ENCODE measurements at regions not wholly inside any gene's neighbourhood (a gene's known extent, or its start where the extent isn't known, plus 50 kb on each side); places are given as distances from the start of the nearest gene placed in this dataset.

GRCh38 chr21:14754259-14754604 lies 208.1 kb upstream of the SAMSN1 start:
- FAIRE-seq (no peak), DNase-seq (ENCODE audit: insufficient read length, low spot score) (no peak)
- TF ChIP-seq PAX5 (IDR thresholded peaks at IDR 0.05; ENCODE audit: insufficient read depth, low read length, severe bottlenecking) (no peak), POLR2A (IDR thresholded peaks at IDR 0.05; ENCODE audit: low read depth, low read length) (no peak), POLR2AphosphoS5 (IDR thresholded peaks at IDR 0.05; ENCODE audit: low read depth, low read length) (no peak), SPI1 (IDR thresholded peaks at IDR 0.05; ENCODE audit: low read depth, low read length) (no peak), TAF1 (IDR thresholded peaks at IDR 0.05; ENCODE audit: low read depth, low read length) (no peak), POU2F2 (IDR thresholded peaks at IDR 0.05; ENCODE audit: low read depth, low read length) (no peak)

- no peak for FAIRE-seq
- no peak for DNase-seq (ENCODE audit: insufficient read length, low spot score)
- TF ChIP-seq POU2F2 (IDR thresholded peaks at IDR 0.05; ENCODE audit: low read depth, low read length): no peak
- no peak for TF ChIP-seq POLR2A (IDR thresholded peaks at IDR 0.05; ENCODE audit: low read depth, low read length)
- TF ChIP-seq TAF1 (IDR thresholded peaks at IDR 0.05; ENCODE audit: low read depth, low read length): no peak
- no peak for TF ChIP-seq PAX5 (IDR thresholded peaks at IDR 0.05; ENCODE audit: insufficient read depth, low read length, severe bottlenecking)
- no peak for TF ChIP-seq POLR2AphosphoS5 (IDR thresholded peaks at IDR 0.05; ENCODE audit: low read depth, low read length)
- no peak for TF ChIP-seq SPI1 (IDR thresholded peaks at IDR 0.05; ENCODE audit: low read depth, low read length)
Observed at GRCh38 chr21:14753466-14754258, 207.5 kb upstream of the SAMSN1 start.

DNA sequence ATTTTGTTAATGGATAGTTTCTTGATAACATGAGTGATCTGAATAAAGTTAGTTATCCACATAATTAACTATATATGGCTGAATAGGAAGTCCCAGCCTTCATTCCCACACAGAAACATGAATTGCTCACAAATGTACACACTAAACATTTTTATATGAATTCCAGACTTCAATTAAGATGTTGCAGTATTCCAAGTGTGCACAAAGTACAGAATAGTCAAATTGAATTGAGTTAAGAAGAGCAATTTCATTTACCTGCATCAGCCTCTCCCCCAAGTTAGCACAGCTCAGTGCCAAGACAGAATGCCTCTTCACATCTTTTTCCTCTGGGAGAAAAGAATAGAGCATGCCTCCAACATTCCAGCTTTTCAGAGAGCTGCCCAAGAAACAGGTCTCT lies 207.0 kb upstream of the SAMSN1 start:
- FAIRE-seq: no peak
- DNase-seq (ENCODE audit: insufficient read length, low spot score): no peak

DNA sequence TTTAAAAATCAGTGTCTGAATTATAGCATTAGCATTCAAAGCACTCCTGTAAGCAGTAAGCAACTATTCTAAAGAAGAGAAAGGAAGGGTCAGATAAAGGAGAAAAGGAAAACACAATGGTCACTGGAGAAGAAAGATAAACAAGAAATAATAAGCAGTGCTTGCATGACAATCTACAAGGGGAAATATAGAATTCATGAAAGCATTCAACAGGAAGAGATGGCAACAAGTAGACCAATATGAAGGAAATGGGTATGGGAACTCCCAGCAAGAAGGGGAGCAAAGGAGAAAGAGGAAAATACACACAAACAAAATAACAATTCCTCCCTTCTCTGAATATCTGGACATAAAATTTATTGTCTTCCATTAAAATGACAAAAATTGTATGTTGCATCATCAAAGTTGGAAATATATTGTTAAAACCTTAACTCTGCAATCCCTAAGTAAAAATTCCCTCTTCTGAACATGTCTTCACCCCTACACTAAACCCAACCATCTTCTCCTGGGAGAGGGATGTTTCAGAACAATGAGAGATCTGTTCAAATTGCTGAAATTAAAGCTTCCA lies 206.3 kb upstream of the SAMSN1 start:
- TF ChIP-seq SPI1 (IDR thresholded peaks at IDR 0.05; ENCODE audit: low read depth, low read length): no peak
- no peak for TF ChIP-seq POU2F2 (IDR thresholded peaks at IDR 0.05; ENCODE audit: low read depth, low read length)
- TF ChIP-seq POLR2A (IDR thresholded peaks at IDR 0.05; ENCODE audit: low read depth, low read length): no peak
- TF ChIP-seq TAF1 (IDR thresholded peaks at IDR 0.05; ENCODE audit: low read depth, low read length): no peak
- no peak for TF ChIP-seq POLR2AphosphoS5 (IDR thresholded peaks at IDR 0.05; ENCODE audit: low read depth, low read length)
- TF ChIP-seq PAX5 (IDR thresholded peaks at IDR 0.05; ENCODE audit: insufficient read depth, low read length, severe bottlenecking): no peak
- FAIRE-seq: no peak
- no peak for DNase-seq (ENCODE audit: insufficient read length, low spot score)

More for the DNA sequence above, 207.0 kb upstream of the SAMSN1 start:
- no peak for TF ChIP-seq POLR2A (IDR thresholded peaks at IDR 0.05; ENCODE audit: low read depth, low read length)
- no peak for TF ChIP-seq PAX5 (IDR thresholded peaks at IDR 0.05; ENCODE audit: insufficient read depth, low read length, severe bottlenecking)
- TF ChIP-seq TAF1 (IDR thresholded peaks at IDR 0.05; ENCODE audit: low read depth, low read length): no peak

DNA sequence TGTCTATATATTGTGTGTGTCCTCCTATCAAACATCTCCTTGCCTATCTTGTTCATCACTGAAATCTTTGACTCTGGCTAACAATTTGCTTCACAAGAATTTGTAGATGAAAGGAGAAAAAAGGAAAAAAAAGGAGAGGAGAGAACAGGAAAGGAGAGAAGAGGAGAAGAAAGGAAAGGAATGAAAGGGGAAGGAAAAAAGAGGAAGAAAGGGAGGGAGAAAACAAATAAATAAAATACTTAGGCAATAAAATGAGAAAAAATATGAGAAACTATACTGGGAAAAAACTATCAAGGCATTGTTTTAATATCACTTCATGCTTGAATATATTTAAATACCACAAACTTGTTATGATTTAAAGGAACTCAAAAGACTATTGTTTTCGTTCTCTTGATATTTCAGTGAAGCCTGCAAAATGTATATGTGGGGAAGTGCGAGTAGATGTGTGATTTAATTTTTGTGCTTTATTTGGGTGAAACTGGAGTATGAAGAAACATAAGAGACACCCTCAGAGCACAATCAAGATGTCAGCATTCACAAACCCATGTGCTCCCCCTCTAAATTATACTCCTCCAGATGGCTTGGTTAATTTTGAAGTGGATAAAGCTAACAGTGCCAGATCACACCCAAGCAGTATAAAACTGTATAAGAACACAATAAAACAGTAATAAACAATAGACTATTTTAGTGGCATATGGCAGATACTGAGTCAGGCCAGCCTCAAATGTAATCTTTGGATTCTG lies 205.7 kb upstream of the SAMSN1 start:
- FAIRE-seq (no peak), DNase-seq (ENCODE audit: insufficient read length, low spot score) (no peak)
- TF ChIP-seq PAX5 (IDR thresholded peaks at IDR 0.05; ENCODE audit: insufficient read depth, low read length, severe bottlenecking) (no peak), POLR2AphosphoS5 (IDR thresholded peaks at IDR 0.05; ENCODE audit: low read depth, low read length) (no peak), TAF1 (IDR thresholded peaks at IDR 0.05; ENCODE audit: low read depth, low read length) (no peak), SPI1 (IDR thresholded peaks at IDR 0.05; ENCODE audit: low read depth, low read length) (no peak), POLR2A (IDR thresholded peaks at IDR 0.05; ENCODE audit: low read depth, low read length) (no peak), POU2F2 (IDR thresholded peaks at IDR 0.05; ENCODE audit: low read depth, low read length) (no peak)

DNA sequence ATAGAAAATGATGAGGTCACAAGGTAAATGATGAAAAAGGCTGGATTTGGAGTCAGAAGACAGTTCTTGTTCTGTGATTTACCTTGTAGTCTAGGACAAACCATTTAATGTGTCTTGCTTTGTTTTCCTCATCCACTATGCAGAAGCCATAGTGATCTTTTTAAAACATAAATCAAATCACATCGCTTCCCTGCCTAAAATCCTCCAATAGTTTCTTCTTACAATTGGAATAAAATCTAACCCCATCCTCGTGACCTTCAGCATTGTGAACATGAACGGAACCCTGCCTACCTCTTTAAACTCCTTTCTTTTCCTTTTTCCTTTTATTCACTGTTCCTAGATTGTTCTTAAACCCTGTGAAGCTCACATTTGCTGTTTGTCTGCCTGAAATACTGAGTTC lies 204.9 kb upstream of the SAMSN1 start:
- DNase-seq (ENCODE audit: insufficient read length, low spot score) (no peak), FAIRE-seq (no peak)
- TF ChIP-seq SPI1 (IDR thresholded peaks at IDR 0.05; ENCODE audit: low read depth, low read length) (no peak), PAX5 (IDR thresholded peaks at IDR 0.05; ENCODE audit: insufficient read depth, low read length, severe bottlenecking) (no peak), POLR2AphosphoS5 (IDR thresholded peaks at IDR 0.05; ENCODE audit: low read depth, low read length) (no peak), POLR2A (IDR thresholded peaks at IDR 0.05; ENCODE audit: low read depth, low read length) (no peak), TAF1 (IDR thresholded peaks at IDR 0.05; ENCODE audit: low read depth, low read length) (no peak), POU2F2 (IDR thresholded peaks at IDR 0.05; ENCODE audit: low read depth, low read length) (no peak)

- TF ChIP-seq POU2F2 (IDR thresholded peaks at IDR 0.05; ENCODE audit: low read depth, low read length) (no peak), POLR2A (IDR thresholded peaks at IDR 0.05; ENCODE audit: low read depth, low read length) (no peak), TAF1 (IDR thresholded peaks at IDR 0.05; ENCODE audit: low read depth, low read length) (no peak), SPI1 (IDR thresholded peaks at IDR 0.05; ENCODE audit: low read depth, low read length) (no peak), POLR2AphosphoS5 (IDR thresholded peaks at IDR 0.05; ENCODE audit: low read depth, low read length) (no peak), PAX5 (IDR thresholded peaks at IDR 0.05; ENCODE audit: insufficient read depth, low read length, severe bottlenecking) (no peak)
- DNase-seq (ENCODE audit: insufficient read length, low spot score): no peak
- FAIRE-seq: no peak
Observed at GRCh38 chr21:14750041-14750440, 203.9 kb upstream of the SAMSN1 start.

DNA sequence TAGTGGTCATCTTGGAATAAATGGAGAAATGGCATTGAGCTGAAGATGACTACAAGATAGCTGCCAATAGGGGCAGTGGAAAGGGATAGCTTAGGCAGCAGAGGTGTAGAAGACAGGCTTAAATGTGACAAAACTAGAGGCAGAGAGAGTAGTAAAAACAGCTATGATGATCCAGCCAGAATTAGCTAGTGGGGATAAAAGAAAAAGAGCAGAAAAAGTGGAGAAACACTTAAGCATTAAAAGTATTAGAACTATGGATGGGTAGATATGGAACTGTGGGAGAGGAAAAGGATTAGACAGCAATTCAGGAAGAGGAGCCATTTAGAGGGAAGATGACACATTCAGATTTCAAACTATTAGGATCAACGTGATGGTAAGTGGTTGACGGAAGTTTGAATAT lies 202.5 kb upstream of the SAMSN1 start:
- no peak for TF ChIP-seq POLR2AphosphoS5 (IDR thresholded peaks at IDR 0.05; ENCODE audit: low read depth, low read length)
- no peak for TF ChIP-seq SPI1 (IDR thresholded peaks at IDR 0.05; ENCODE audit: low read depth, low read length)
- TF ChIP-seq POU2F2 (IDR thresholded peaks at IDR 0.05; ENCODE audit: low read depth, low read length): no peak
- DNase-seq (ENCODE audit: insufficient read length, low spot score) (no peak), FAIRE-seq (peak; percentile 23)

DNA sequence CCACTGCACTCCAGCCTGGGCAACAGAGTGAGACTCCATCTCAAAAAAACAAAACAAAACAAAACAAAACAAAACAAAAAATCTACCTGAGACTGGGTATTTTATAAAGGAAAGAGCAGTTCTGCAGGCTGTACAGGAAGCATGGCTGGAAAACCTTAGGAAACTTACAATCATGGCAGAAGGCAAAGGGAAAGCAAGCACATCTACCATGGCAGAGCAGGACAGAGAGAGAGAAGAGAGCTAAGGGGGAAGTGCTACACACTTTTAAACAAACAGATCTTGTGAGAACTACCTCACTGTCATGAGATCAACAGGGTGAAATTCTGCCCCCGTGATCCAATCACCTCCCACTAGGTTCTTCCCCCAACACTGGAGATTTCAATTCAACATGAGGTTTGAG lies 198.3 kb upstream of the SAMSN1 start:
- DNase-seq (ENCODE audit: insufficient read length, low spot score) (no peak), FAIRE-seq (no peak)
- no peak for TF ChIP-seq POU2F2 (IDR thresholded peaks at IDR 0.05; ENCODE audit: low read depth, low read length)
- TF ChIP-seq SPI1 (IDR thresholded peaks at IDR 0.05; ENCODE audit: low read depth, low read length): no peak
- no peak for TF ChIP-seq POLR2AphosphoS5 (IDR thresholded peaks at IDR 0.05; ENCODE audit: low read depth, low read length)
- no peak for TF ChIP-seq TAF1 (IDR thresholded peaks at IDR 0.05; ENCODE audit: low read depth, low read length)
- no peak for TF ChIP-seq PAX5 (IDR thresholded peaks at IDR 0.05; ENCODE audit: insufficient read depth, low read length, severe bottlenecking)
- no peak for TF ChIP-seq POLR2A (IDR thresholded peaks at IDR 0.05; ENCODE audit: low read depth, low read length)

All from GM12891 (cell line).